Pancreas (tissue), 10 donors: ENCODE measurements at regions not wholly inside any gene's neighbourhood (a gene's known extent, or its start where the extent isn't known, plus 50 kb on each side); places are given as distances from the start of the nearest gene placed in this dataset.

ENCODE experiments used
- ATAC-seq, 4 donors: fragments of 200-7000 bp; cut with Tn5 transposase; one replicate each; pipeline versions ENCODE4 v1.8.0 to v1.9.1; 2020; ENCODE audit warnings: mild to moderate bottlenecking in 4 of 4, moderate library complexity in 4 of 4
- DNase-seq, 6 donors: peaks; one replicate each; pipeline ENCODE4 v3.0.0-alpha.2; 2020
- FAIRE-seq: peaks from 2 replicates; lab custom pipeline; 2012; peaks lifted over from hg19 to GRCh38; lab: Jason Lieb, UNC
- H3K27ac ChIP-seq, 4 donors: fragments of 200-600 bp; sonication (generic); 1 replicate in 3 of 4; 2 replicates in 1 of 4; pipeline versions ENCODE4 v1.5.0 to v1.8.0; 2020
- H3K27me3 ChIP-seq, 4 donors: fragments of 200-600 bp; one replicate each; pipeline ENCODE4 v1.8.0; 2021
- H3K36me3 ChIP-seq, 3 donors: fragments of 200-600 bp; sonication (generic) in 1 of 3; one replicate each; pipeline versions ENCODE4 v1.5.0 to v1.8.0; 2020 to 2021
- H3K4me1 ChIP-seq, 3 donors: fragments of 200-600 bp; one replicate each; pipeline ENCODE4 v1.8.0; 2021
- H3K4me3 ChIP-seq, 4 donors: fragments of 200-600 bp; sonication (generic) in 2 of 4; one replicate each; pipeline versions ENCODE4 v1.5.0 to v1.8.0; 2020 to 2021
- H3K9me3 ChIP-seq, 4 donors: fragments of 200-600 bp; one replicate each; pipeline ENCODE4 v1.8.0; 2021
- CTCF ChIP-seq, 4 donors: fragments of 200-600 bp; sonication (generic) in 3 of 4; IDR thresholded peaks; one replicate each; pipeline versions ENCODE4 v1.5.0 to v1.8.0; 2021; ENCODE audit warnings: antibody characterized with exemption in 4 of 4
- WGBS, 2 donors: extraction: QIAGEN DNeasy Blood & Tissue Kit; methylation state at CpG; one replicate each; pipeline ENCODE4 v1.1.7; 2013; 5-methylcytosine and 5-hydroxymethylcytosine counted together
- intact Hi-C, 3 donors: fragments of 100-400 bp; cut with DNase I; formaldehyde crosslinking; loops; one replicate each; pipeline versions ENCODE4 v1.11.1 to v1.14.2; 2022
- donor health status: healthy with polysubstance abuse.
- donor health status: DM: no; HTN: no; CAD: no; lungs with moderate emphysema.
- donor health status: DM: no; HTN: no; CAD: no.
- donor health status: control.
- donor health status: control.
- donor health status: Bipolar disorder and iron deficiency.
- donor health status: DM: yes; HTN: yes; CAD: no.
- donor health status: DM: no; HTN: no; CAD: no.
- donor health status: DM: no; HTN: no; CAD: no.
- donor health status: DM: yes; HTN: yes; CAD: no.

GRCh38 chr6:223763-224162, 68.5 kb upstream of the DUSP22 start:
- no peaks in the 10 kb centered on the region for H3K27me3 ChIP-seq
- FAIRE-seq: no peak
- H3K4me3 ChIP-seq: no peak overlapping the region
- H3K9me3 ChIP-seq: no peaks in the 10 kb centered on the region
- no peaks in the 10 kb centered on the region for H3K36me3 ChIP-seq
- 89 to 94% methylated on average over 12 of the region's 12 CpGs for WGBS, 2 donors
- H3K4me1 ChIP-seq: no peaks in the 10 kb centered on the region
- ATAC-seq: no peak
- no peak for DNase-seq
- TF ChIP-seq CTCF (IDR thresholded peaks at IDR 0.05): no peak
- intact Hi-C loops: no loop called here
- no peak overlapping the region for H3K27ac ChIP-seq

- TF ChIP-seq CTCF (IDR thresholded peaks at IDR 0.05): no peak
- ATAC-seq (no peak), DNase-seq (no peak), FAIRE-seq (no peak)
- H3K4me3 ChIP-seq: no peak overlapping the region
- no peaks in the 10 kb centered on the region for H3K27me3 ChIP-seq
- H3K36me3 ChIP-seq: no peaks in the 10 kb centered on the region
- no peaks in the 10 kb centered on the region for H3K4me1 ChIP-seq
- H3K9me3 ChIP-seq: no peaks in the 10 kb centered on the region
- no peak overlapping the region for H3K27ac ChIP-seq
- whole genome bisulfite sequencing, 2 donors: 87 to 92% methylated on average over 13 of the region's 13 CpGs
- intact Hi-C loops: no loop called here
Measured at GRCh38 chr6:224350-224749, 67.9 kb upstream of the DUSP22 start.

GRCh38 chr6:225121-225721, 67.1 kb upstream of the DUSP22 start:
- Histone ChIP-seq H3K9me3 (no peaks in the 10 kb centered on the region), H3K36me3 (no peaks in the 10 kb centered on the region), H3K4me3 (no peak overlapping the region), H3K4me1 (no peaks in the 10 kb centered on the region), H3K27ac (no peak overlapping the region), H3K27me3 (no peaks in the 10 kb centered on the region)
- 81 to 92% methylated on average over 20 of the region's 20 CpGs for WGBS, 2 donors
- TF ChIP-seq CTCF (IDR thresholded peaks at IDR 0.05): no peak
- ATAC-seq (peak in 2 of 4 donors; percentile 29 to 40), DNase-seq (no peak), FAIRE-seq (no peak)
- intact Hi-C loops: no loop called here

- Histone ChIP-seq H3K27me3 (no peaks in the 10 kb centered on the region), H3K4me1 (no peaks in the 10 kb centered on the region), H3K4me3 (no peak overlapping the region), H3K27ac (no peak overlapping the region), H3K36me3 (no peaks in the 10 kb centered on the region), H3K9me3 (no peaks in the 10 kb centered on the region)
- TF ChIP-seq CTCF (IDR thresholded peaks at IDR 0.05): no peak
- ATAC-seq (no peak), FAIRE-seq (no peak), DNase-seq (no peak)
- WGBS, 2 donors: 88 to 91% methylated on average over 17 of the region's 17 CpGs
- intact Hi-C loops: no loop called here
Measured at GRCh38 chr6:225907-226306, 66.4 kb upstream of the DUSP22 start.

GRCh38 chr6:226516-227073, 65.7 kb upstream of the DUSP22 start:
- WGBS, 2 donors: 95 to 97% methylated on average over 6 of the region's 6 CpGs
- Histone ChIP-seq H3K9me3 (no peaks in the 10 kb centered on the region), H3K4me1 (no peaks in the 10 kb centered on the region), H3K27ac (no peak overlapping the region), H3K27me3 (no peaks in the 10 kb centered on the region), H3K4me3 (no peak overlapping the region), H3K36me3 (no peaks in the 10 kb centered on the region)
- intact Hi-C loops: no loop called here
- DNase-seq (no peak), ATAC-seq (no peak), FAIRE-seq (no peak)
- TF ChIP-seq CTCF (IDR thresholded peaks at IDR 0.05): no peak
